ENCODE measurements at regions not wholly inside any gene's neighbourhood (a gene's known extent, or its start where the extent isn't known, plus 50 kb on each side); places are given as distances from the start of the nearest gene placed in this dataset.
"Not testable (repeated sequence)": the region's sequence is repeated elsewhere in the genome, so short reads cannot be mapped to it uniquely, and the experiment has no call there.

GRCh38 chr16:88208112-88208511 lies 174.6 kb upstream of the ZNF469 start:
- no peaks in the 10 kb centered on the region for H3K36me3 ChIP-seq (replicated peaks in 1 of 2; ENCODE audit: insufficient read depth in 1 of 2, low read depth in 2 of 2)
- TF ChIP-seq CTCF (IDR thresholded peaks at IDR 0.05), result no peak
- no peak for TF ChIP-seq POLR2A (IDR thresholded peaks at IDR 0.05)
- ATAC-seq, result no peak
- intact Hi-C loops (cut with DNase I), result no loop called here
- 68 to 72% methylated on average over 9 to 10 of the region's 10 CpGs for WGBS, 2 donors
- H3K4me1 ChIP-seq, result no peaks in the 10 kb centered on the region
- H3K27me3 ChIP-seq, result no peaks in the 10 kb centered on the region
- H3K27ac ChIP-seq, result no peak overlapping the region
- no peak for DNase-seq
- no peaks in the 10 kb centered on the region for H3K9me3 ChIP-seq
- H3K4me3 ChIP-seq, result no peak overlapping the region

GRCh38 chr16:88208776-88209175 lies 174.0 kb upstream of the ZNF469 start:
- intact Hi-C loops (cut with DNase I); H3K27me3 ChIP-seq; H3K36me3 ChIP-seq (replicated peaks in 1 of 2; ENCODE audit: insufficient read depth in 1 of 2, low read depth in 2 of 2); DNase-seq; ATAC-seq; H3K27ac ChIP-seq; H3K4me3 ChIP-seq; H3K9me3 ChIP-seq; H3K4me1 ChIP-seq: not testable (repeated sequence)
- WGBS, 2 donors, result 13 to 20% methylated on average over 3 to 5 of the region's 5 CpGs

- H3K4me3 ChIP-seq; H3K9me3 ChIP-seq; ATAC-seq; H3K27ac ChIP-seq; H3K4me1 ChIP-seq; intact Hi-C loops (cut with DNase I); DNase-seq; H3K27me3 ChIP-seq; H3K36me3 ChIP-seq (replicated peaks in 1 of 2; ENCODE audit: insufficient read depth in 1 of 2, low read depth in 2 of 2): not testable (repeated sequence)
- WGBS, 2 donors, result 41 to 54% methylated on average over 1 of the region's 1 CpG
Measured at GRCh38 chr16:88209579-88209978, 173.2 kb upstream of the ZNF469 start.

GRCh38 chr16:88213937-88214336 lies 168.8 kb upstream of the ZNF469 start:
- H3K9me3 ChIP-seq; H3K27ac ChIP-seq; intact Hi-C loops (cut with DNase I); H3K4me1 ChIP-seq; H3K36me3 ChIP-seq (replicated peaks in 1 of 2; ENCODE audit: insufficient read depth in 1 of 2, low read depth in 2 of 2); DNase-seq; H3K27me3 ChIP-seq; ATAC-seq; H3K4me3 ChIP-seq: not testable (repeated sequence)
- 63 to 79% methylated on average over 3 to 4 of the region's 5 CpGs for WGBS, 2 donors

- H3K9me3 ChIP-seq; H3K4me1 ChIP-seq; H3K36me3 ChIP-seq (replicated peaks in 1 of 2; ENCODE audit: insufficient read depth in 1 of 2, low read depth in 2 of 2); H3K4me3 ChIP-seq; H3K27ac ChIP-seq; ATAC-seq; H3K27me3 ChIP-seq; DNase-seq; intact Hi-C loops (cut with DNase I): not testable (repeated sequence)
- WGBS, 2 donors, result 67 to 77% methylated on average over 8 to 29 of the region's 29 CpGs
Measured at GRCh38 chr16:88221001-88221761, 161.6 kb upstream of the ZNF469 start.

GRCh38 chr16:88223696-88224095 lies 159.1 kb upstream of the ZNF469 start:
- H3K4me3 ChIP-seq; intact Hi-C loops (cut with DNase I); H3K27ac ChIP-seq; DNase-seq; ATAC-seq; H3K27me3 ChIP-seq; H3K4me1 ChIP-seq; H3K9me3 ChIP-seq; H3K36me3 ChIP-seq (replicated peaks in 1 of 2; ENCODE audit: insufficient read depth in 1 of 2, low read depth in 2 of 2): not testable (repeated sequence)
- 42 to 45% methylated on average over 18 of the region's 18 CpGs for WGBS, 2 donors

GRCh38 chr16:88224131-88224898 lies 158.4 kb upstream of the ZNF469 start:
- H3K4me3 ChIP-seq; H3K4me1 ChIP-seq; intact Hi-C loops (cut with DNase I); DNase-seq; H3K9me3 ChIP-seq; H3K27me3 ChIP-seq; H3K36me3 ChIP-seq (replicated peaks in 1 of 2; ENCODE audit: insufficient read depth in 1 of 2, low read depth in 2 of 2); ATAC-seq; H3K27ac ChIP-seq: not testable (repeated sequence)
- WGBS, 2 donors, result 62 to 78% methylated on average over 2 to 33 of the region's 34 CpGs

- H3K4me3 ChIP-seq; DNase-seq; H3K4me1 ChIP-seq; ATAC-seq; H3K27ac ChIP-seq; H3K36me3 ChIP-seq (replicated peaks in 1 of 2; ENCODE audit: insufficient read depth in 1 of 2, low read depth in 2 of 2); intact Hi-C loops (cut with DNase I); H3K9me3 ChIP-seq; H3K27me3 ChIP-seq: not testable (repeated sequence)
- WGBS, 2 donors, result 86 to 90% methylated on average over 4 to 8 of the region's 10 CpGs
Measured at GRCh38 chr16:88225640-88226230, 157.0 kb upstream of the ZNF469 start.

GRCh38 chr16:88226302-88226701 lies 156.5 kb upstream of the ZNF469 start:
- H3K4me3 ChIP-seq; DNase-seq; H3K27ac ChIP-seq; H3K36me3 ChIP-seq (replicated peaks in 1 of 2; ENCODE audit: insufficient read depth in 1 of 2, low read depth in 2 of 2); H3K9me3 ChIP-seq; H3K27me3 ChIP-seq; H3K4me1 ChIP-seq; intact Hi-C loops (cut with DNase I); ATAC-seq: not testable (repeated sequence)
- 78 to 82% methylated on average over 9 to 14 of the region's 14 CpGs for WGBS, 2 donors

GRCh38 chr16:88227026-88227721 lies 155.6 kb upstream of the ZNF469 start:
- DNase-seq; H3K27ac ChIP-seq; H3K36me3 ChIP-seq (replicated peaks in 1 of 2; ENCODE audit: insufficient read depth in 1 of 2, low read depth in 2 of 2); H3K4me3 ChIP-seq; H3K27me3 ChIP-seq; H3K4me1 ChIP-seq; intact Hi-C loops (cut with DNase I); H3K9me3 ChIP-seq; ATAC-seq: not testable (repeated sequence)
- WGBS, 2 donors, result 71 to 77% methylated on average over 27 to 29 of the region's 35 CpGs
